ENCODE measurements at regions not wholly inside any gene's neighbourhood (a gene's known extent, or its start where the extent isn't known, plus 50 kb on each side); places are given as distances from the start of the nearest gene placed in this dataset.

DNA sequence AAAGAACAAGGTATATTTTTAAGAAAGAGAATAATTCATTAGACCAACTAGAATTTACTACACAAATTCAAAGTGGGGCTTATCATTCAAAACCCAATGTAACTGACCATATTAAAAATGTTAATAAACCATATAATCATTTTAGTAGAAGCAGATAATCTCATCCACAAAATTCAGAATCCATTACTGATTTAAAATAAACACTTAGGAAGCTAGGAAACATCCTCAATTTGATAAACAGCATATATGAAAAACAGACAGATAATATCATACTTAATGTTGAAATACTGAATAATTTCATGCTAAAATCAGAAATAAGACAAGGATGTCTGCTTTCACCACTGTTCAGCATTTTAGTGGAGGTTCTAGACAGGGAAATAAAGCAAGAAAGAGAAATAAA, 902.8 kb upstream of the PHF14 start:
- H3K36me3 ChIP-seq (ENCODE audit: low read depth), result no peaks in the 10 kb centered on the region
- ATAC-seq, result no peak
- intact Hi-C loops (cut with DNase I, micrococcal nuclease), result no loop called here
- DNase-seq, result no peak
- peaks cover 14% of the 10 kb centered on the region for H3K9me3 ChIP-seq
- no peak for TF ChIP-seq CTCF (IDR thresholded peaks at IDR 0.05)
- no peaks in the 10 kb centered on the region for H3K4me1 ChIP-seq (ENCODE audit: low read depth)
- H3K4me3 ChIP-seq, result no peak overlapping the region

GRCh38 chr7:10075866-10076265, 897.8 kb upstream of the PHF14 start:
- intact Hi-C loops (cut with DNase I, micrococcal nuclease), result no loop called here
- no peak for TF ChIP-seq CTCF (IDR thresholded peaks at IDR 0.05)
- no peaks in the 10 kb centered on the region for H3K36me3 ChIP-seq (ENCODE audit: low read depth)

GRCh38 chr7:10076660-10077300, 896.9 kb upstream of the PHF14 start:
- intact Hi-C loops (cut with DNase I, micrococcal nuclease), result no loop called here
- H3K9me3 ChIP-seq, result peaks cover 24% of the 10 kb centered on the region
- no peaks in the 10 kb centered on the region for H3K4me1 ChIP-seq (ENCODE audit: low read depth)
- DNase-seq (no peak), ATAC-seq (no peak)
- H3K36me3 ChIP-seq (ENCODE audit: low read depth), result no peaks in the 10 kb centered on the region
- no peak overlapping the region for H3K4me3 ChIP-seq
- TF ChIP-seq CTCF (IDR thresholded peaks at IDR 0.05), result no peak

More at GRCh38 chr7:10075866-10076265, 897.8 kb upstream of the PHF14 start:
- Histone ChIP-seq H3K9me3 (peaks cover 21% of the 10 kb centered on the region), H3K4me1 (ENCODE audit: low read depth) (no peaks in the 10 kb centered on the region), H3K4me3 (no peak overlapping the region)
- DNase-seq (no peak), ATAC-seq (no peak)

DNA sequence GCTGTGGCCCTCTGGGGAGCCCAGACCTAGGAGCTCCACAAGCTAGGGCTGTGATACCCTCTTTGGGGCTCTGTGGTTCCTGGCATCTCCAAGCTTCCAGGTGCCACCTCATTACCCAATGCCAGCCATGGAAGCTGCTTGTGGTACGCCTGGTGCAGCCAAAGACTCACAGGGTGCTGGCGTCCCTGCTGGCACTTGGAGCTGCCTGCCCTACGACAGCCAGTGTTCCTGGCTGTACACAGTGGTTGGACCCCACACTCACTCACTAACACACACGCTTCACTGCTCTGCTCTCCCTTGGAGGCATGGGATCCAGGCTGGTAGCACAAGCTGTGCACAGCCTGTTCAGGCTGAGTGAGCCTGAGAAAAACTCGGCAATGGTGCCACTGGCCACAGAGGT, 894.1 kb upstream of the PHF14 start:
- Histone ChIP-seq H3K9me3 (peaks cover 26% of the 10 kb centered on the region), H3K4me1 (ENCODE audit: low read depth) (no peaks in the 10 kb centered on the region), H3K4me3 (no peak overlapping the region), H3K36me3 (ENCODE audit: low read depth) (no peaks in the 10 kb centered on the region)
- no peak for DNase-seq
- ATAC-seq, result no peak
- no peak for TF ChIP-seq CTCF (IDR thresholded peaks at IDR 0.05)
- intact Hi-C loops (cut with DNase I, micrococcal nuclease), result no loop called here

GRCh38 chr7:10082896-10083295, 890.8 kb upstream of the PHF14 start:
- intact Hi-C loops (cut with DNase I, micrococcal nuclease), result no loop called here
- ATAC-seq (no peak), DNase-seq (no peak)
- no peak for TF ChIP-seq CTCF (IDR thresholded peaks at IDR 0.05)
- H3K9me3 ChIP-seq, result peaks cover 25% of the 10 kb centered on the region
- no peaks in the 10 kb centered on the region for H3K4me1 ChIP-seq (ENCODE audit: low read depth)
- H3K36me3 ChIP-seq (ENCODE audit: low read depth), result no peaks in the 10 kb centered on the region
- H3K4me3 ChIP-seq, result no peak overlapping the region

DNA sequence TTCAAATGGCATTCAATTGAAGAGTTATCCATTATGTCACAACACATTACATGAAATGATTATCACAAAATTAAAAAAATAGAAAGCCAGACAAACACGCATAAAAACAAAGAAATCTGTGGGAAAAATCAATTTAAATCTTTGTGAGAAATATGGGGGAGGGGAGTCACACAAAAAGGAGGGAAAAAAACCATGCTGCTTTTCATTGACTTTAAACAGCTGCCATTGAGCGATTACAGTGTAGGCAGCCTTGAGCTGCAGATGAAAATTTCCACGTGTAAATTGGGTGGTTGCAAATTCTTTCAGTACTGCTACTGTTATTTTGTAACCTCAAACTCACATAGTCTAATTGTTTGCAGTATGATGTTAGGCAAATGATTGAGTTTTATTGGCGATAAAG, 889.9 kb upstream of the PHF14 start:
- Histone ChIP-seq H3K4me1 (ENCODE audit: low read depth) (no peaks in the 10 kb centered on the region), H3K4me3 (no peak overlapping the region), H3K9me3 (peaks cover 17% of the 10 kb centered on the region), H3K36me3 (ENCODE audit: low read depth) (no peaks in the 10 kb centered on the region)
- DNase-seq (no peak), ATAC-seq (no peak)
- intact Hi-C loops (cut with DNase I, micrococcal nuclease), result no loop called here
- TF ChIP-seq CTCF (IDR thresholded peaks at IDR 0.05), result no peak
